ENCODE measurements at regions not wholly inside any gene's neighbourhood (a gene's known extent, or its start where the extent isn't known, plus 50 kb on each side); places are given as distances from the start of the nearest gene placed in this dataset.
"Not testable (repeated sequence)": the region's sequence is repeated elsewhere in the genome, so short reads cannot be mapped to it uniquely, and the experiment has no call there.

- TF ChIP-seq CTCF (IDR thresholded peaks at IDR 0.05 in 8 of 11, conservative IDR thresholded peaks at IDR 0.05 in 3 of 11); POLR2A (IDR thresholded peaks at IDR 0.05): not testable (repeated sequence)
Observed at GRCh38 chr4:118447397-118447796, 94.6 kb upstream of the PRSS12 start.

Measured in spleen (tissue), 7 donors.